ENCODE measurements at regions not wholly inside any gene's neighbourhood (a gene's known extent, or its start where the extent isn't known, plus 50 kb on each side); places are given as distances from the start of the nearest gene placed in this dataset.
"Not testable (repeated sequence)": the region's sequence is repeated elsewhere in the genome, so short reads cannot be mapped to it uniquely, and the experiment has no call there.

- DNase-seq: no peak
These were observed 772.4 kb upstream of the RIOK2 start for GRCh38 chr5:97955450-97955849.

GRCh38 chr5:97967292-97967691, 784.2 kb upstream of the RIOK2 start:
- no peak for DNase-seq

GRCh38 chr5:97968346-97968745, 785.3 kb upstream of the RIOK2 start:
- no peak for DNase-seq

GRCh38 chr5:97979740-97980139, 793.7 kb upstream of the RGMB start:
- DNase-seq: no peak

- no peak for DNase-seq
These were observed 793.2 kb upstream of the RGMB start for GRCh38 chr5:97980291-97980690.

GRCh38 chr5:97986069-97986468, 787.4 kb upstream of the RGMB start:
- DNase-seq: no peak

GRCh38 chr5:97991236-97991635, 782.2 kb upstream of the RGMB start:
- no peak for DNase-seq

- no peak for DNase-seq
These were observed 774.5 kb upstream of the RGMB start for GRCh38 chr5:97998941-97999340.

- no peak for DNase-seq
These were observed 769.0 kb upstream of the RGMB start for GRCh38 chr5:98004463-98004862.

- DNase-seq: no peak
These were observed 756.7 kb upstream of the RGMB start for GRCh38 chr5:98016771-98017170.

- DNase-seq: not testable (repeated sequence)
These were observed 743.2 kb upstream of the RGMB start for GRCh38 chr5:98030273-98030672.

- not testable (repeated sequence) for DNase-seq
These were observed 742.4 kb upstream of the RGMB start for GRCh38 chr5:98031036-98031435.

GRCh38 chr5:98031496-98031895, 742.0 kb upstream of the RGMB start:
- DNase-seq: no peak

GRCh38 chr5:98031926-98032325, 741.5 kb upstream of the RGMB start:
- no peak for DNase-seq

GRCh38 chr5:98041661-98042060, 731.8 kb upstream of the RGMB start:
- no peak for DNase-seq

GRCh38 chr5:98042521-98042920, 730.9 kb upstream of the RGMB start:
- no peak for DNase-seq

GRCh38 chr5:98042961-98043360, 730.5 kb upstream of the RGMB start:
- DNase-seq: no peak

GRCh38 chr5:98050583-98050982, 722.9 kb upstream of the RGMB start:
- DNase-seq: no peak

- no peak for DNase-seq
These were observed 720.3 kb upstream of the RGMB start for GRCh38 chr5:98053170-98053569.

GRCh38 chr5:98060148-98060547, 713.3 kb upstream of the RGMB start:
- DNase-seq: no peak

- no peak for DNase-seq
These were observed 709.3 kb upstream of the RGMB start for GRCh38 chr5:98064118-98064685.

- no peak for DNase-seq
These were observed 708.1 kb upstream of the RGMB start for GRCh38 chr5:98065261-98065909.

- no peak for DNase-seq
These were observed 706.6 kb upstream of the RGMB start for GRCh38 chr5:98066910-98067309.

- DNase-seq: no peak
These were observed 703.5 kb upstream of the RGMB start for GRCh38 chr5:98069876-98070512.

GRCh38 chr5:98072921-98073320, 700.5 kb upstream of the RGMB start:
- DNase-seq: no peak

Data from NCI-H1417 (cell line).